ENCODE measurements at regions not wholly inside any gene's neighbourhood (a gene's known extent, or its start where the extent isn't known, plus 50 kb on each side); places are given as distances from the start of the nearest gene placed in this dataset.

DNA sequence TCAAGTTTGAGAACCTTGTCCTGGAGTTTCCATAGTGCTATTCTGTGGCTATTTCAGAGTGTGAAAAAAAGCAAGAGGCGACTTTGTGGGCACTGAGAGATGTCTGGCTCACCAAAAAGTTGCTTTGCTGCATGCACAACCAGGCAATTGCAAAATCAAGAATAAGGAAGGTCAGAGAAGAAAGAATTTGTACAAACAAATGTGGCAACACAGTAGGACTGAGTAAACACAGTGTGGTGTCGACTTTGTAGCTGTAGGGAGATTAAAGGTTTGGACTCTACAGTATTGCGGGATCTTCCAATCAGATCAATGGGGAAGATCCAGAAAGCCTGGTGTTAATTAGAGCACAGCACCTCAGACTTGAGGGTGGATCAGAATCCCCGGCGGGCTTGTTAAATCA lies 88.1 kb upstream of the PLPP4 start:
- Histone ChIP-seq H3K9me3 (ENCODE audit: control insufficient read depth, insufficient read depth, low read length) (no peaks in the 10 kb centered on the region), H3K27me3 (ENCODE audit: control insufficient read depth, low read length) (peaks cover 3% of the 10 kb centered on the region; the same call in 1 of the 2 replicates), H3K4me3 (ENCODE audit: low read length) (no peak overlapping the region), H3K79me2 (ENCODE audit: control insufficient read depth, low read length) (no peaks in the 10 kb centered on the region), H3K4me2 (ENCODE audit: low read length) (no peak overlapping the region), H4K20me1 (ENCODE audit: control insufficient read depth, insufficient read depth, low read depth, low read length) (no peaks in the 10 kb centered on the region), H3K36me3 (ENCODE audit: control insufficient read depth, low read length) (no peaks in the 10 kb centered on the region), H3K27ac (ENCODE audit: low read depth, low read length) (no peak overlapping the region), H3K4me1 (ENCODE audit: control insufficient read depth, low read length) (no peaks in the 10 kb centered on the region), H3K9me2 (replicated peaks; ENCODE audit: control insufficient read depth, low read length) (no peaks in the 10 kb centered on the region), H3F3A (ENCODE audit: control insufficient read depth, insufficient read depth) (no peaks in the 10 kb centered on the region)
- TF ChIP-seq CTCF (IDR thresholded peaks at IDR 0.05; ENCODE audit: low read depth, low read length, poor library complexity, severe bottlenecking) (no peak), EZH2phosphoT487 (IDR thresholded peaks at IDR 0.05; ENCODE audit: borderline replicate concordance, low read length) (no peak)

DNA sequence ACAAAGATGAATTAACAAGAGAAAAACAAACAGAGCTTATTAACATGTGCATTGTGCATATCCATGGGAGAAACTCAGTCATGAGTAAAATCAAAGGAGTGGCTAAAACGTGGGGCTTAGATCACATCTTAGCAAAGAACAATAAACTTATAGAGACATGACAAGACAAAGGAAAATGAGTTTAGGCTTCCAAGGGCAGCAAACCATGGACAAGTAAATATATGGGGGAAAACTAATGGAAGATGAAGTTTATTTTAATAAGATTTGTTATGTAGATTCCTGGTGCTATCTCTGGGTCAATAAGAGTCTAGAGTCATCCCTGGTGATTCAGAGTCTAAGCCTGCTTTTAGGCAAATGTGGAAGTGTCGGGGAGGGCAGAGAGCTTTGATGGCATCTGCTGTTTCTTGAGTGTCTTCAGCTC lies 87.2 kb upstream of the PLPP4 start:
- no peaks in the 10 kb centered on the region for H3F3A ChIP-seq (ENCODE audit: control insufficient read depth, insufficient read depth)
- no peak overlapping the region for H3K4me2 ChIP-seq (ENCODE audit: low read length)
- H3K27ac ChIP-seq (ENCODE audit: low read depth, low read length) = no peak overlapping the region
- peaks cover 3% of the 10 kb centered on the region; the same call in 1 of the 2 replicates for H3K27me3 ChIP-seq (ENCODE audit: control insufficient read depth, low read length)
- no peaks in the 10 kb centered on the region for H3K9me2 ChIP-seq (replicated peaks; ENCODE audit: control insufficient read depth, low read length)
- no peaks in the 10 kb centered on the region for H3K4me1 ChIP-seq (ENCODE audit: control insufficient read depth, low read length)
- no peaks in the 10 kb centered on the region for H3K9me3 ChIP-seq (ENCODE audit: control insufficient read depth, insufficient read depth, low read length)
- H4K20me1 ChIP-seq (ENCODE audit: control insufficient read depth, insufficient read depth, low read depth, low read length) = no peaks in the 10 kb centered on the region
- no peaks in the 10 kb centered on the region for H3K36me3 ChIP-seq (ENCODE audit: control insufficient read depth, low read length)
- no peak overlapping the region for H3K4me3 ChIP-seq (ENCODE audit: low read length)
- no peaks in the 10 kb centered on the region for H3K79me2 ChIP-seq (ENCODE audit: control insufficient read depth, low read length)
- TF ChIP-seq CTCF (IDR thresholded peaks at IDR 0.05; ENCODE audit: low read depth, low read length, poor library complexity, severe bottlenecking) (no peak), EZH2phosphoT487 (IDR thresholded peaks at IDR 0.05; ENCODE audit: borderline replicate concordance, low read length) (no peak)

GRCh38 chr10:120371856-120372255 lies 85.2 kb upstream of the PLPP4 start:
- Histone ChIP-seq H3K27ac (ENCODE audit: low read depth, low read length) (no peak overlapping the region), H3K4me3 (ENCODE audit: low read length) (no peak overlapping the region), H3K27me3 (ENCODE audit: control insufficient read depth, low read length) (peaks cover 3% of the 10 kb centered on the region; the same call in 1 of the 2 replicates), H3K9me2 (replicated peaks; ENCODE audit: control insufficient read depth, low read length) (no peaks in the 10 kb centered on the region), H3F3A (ENCODE audit: control insufficient read depth, insufficient read depth) (no peaks in the 10 kb centered on the region), H3K4me2 (ENCODE audit: low read length) (no peak overlapping the region), H3K79me2 (ENCODE audit: control insufficient read depth, low read length) (no peaks in the 10 kb centered on the region), H4K20me1 (ENCODE audit: control insufficient read depth, insufficient read depth, low read depth, low read length) (no peaks in the 10 kb centered on the region), H3K4me1 (ENCODE audit: control insufficient read depth, low read length) (no peaks in the 10 kb centered on the region), H3K36me3 (ENCODE audit: control insufficient read depth, low read length) (no peaks in the 10 kb centered on the region), H3K9me3 (ENCODE audit: control insufficient read depth, insufficient read depth, low read length) (no peaks in the 10 kb centered on the region)
- TF ChIP-seq CTCF (IDR thresholded peaks at IDR 0.05; ENCODE audit: low read depth, low read length, poor library complexity, severe bottlenecking) (no peak), EZH2phosphoT487 (IDR thresholded peaks at IDR 0.05; ENCODE audit: borderline replicate concordance, low read length) (no peak)
